OCI-LY1 (cell line): ENCODE measurements at regions not wholly inside any gene's neighbourhood (a gene's known extent, or its start where the extent isn't known, plus 50 kb on each side); places are given as distances from the start of the nearest gene placed in this dataset.

Source experiments
- H2AFZ ChIP-seq: fragments of 200-600 bp; sonication (generic), shearing (Covaris generic); 2 replicates; pipeline ENCODE4 v1.6.0; 2014; ENCODE audit warnings: antibody characterized with exemption, mild to moderate bottlenecking, low read length
- H3F3A ChIP-seq: fragments of 200-600 bp; sonication (generic), shearing (Covaris generic); 2 replicates; pipeline ENCODE4 v1.6.0; 2014; ENCODE audit warnings: mild to moderate bottlenecking, antibody characterized with exemption, low read length, moderate library complexity; ENCODE audit not compliant: insufficient read depth
- H3K27ac ChIP-seq: fragments of 200-600 bp; sonication (generic); 2 replicates; pipeline ENCODE4 v1.5.1; 2014; ENCODE audit warnings: low read length, mixed run types, mild to moderate bottlenecking, low read depth; ENCODE audit not compliant: poor library complexity, severe bottlenecking
- H3K27me3 ChIP-seq: fragments of 200-600 bp; sonication (generic); 2 replicates; pipeline ENCODE4 v1.6.0; 2014; ENCODE audit warnings: antibody characterized with exemption, mild to moderate bottlenecking, low read length, moderate library complexity; ENCODE audit not compliant: insufficient read depth
- H3K36me3 ChIP-seq: fragments of 200-600 bp; sonication (generic); 2 replicates; pipeline ENCODE4 v1.6.1; 2014; ENCODE audit warnings: mild to moderate bottlenecking, antibody characterized with exemption, low read length, moderate library complexity, mixed read lengths; ENCODE audit not compliant: insufficient read depth
- H3K4me1 ChIP-seq: fragments of 200-600 bp; sonication (generic); 2 replicates; pipeline ENCODE4 v1.5.1; 2014; ENCODE audit warnings: mild to moderate bottlenecking, low read length, moderate library complexity; ENCODE audit not compliant: insufficient read depth, severe bottlenecking
- H3K4me2 ChIP-seq: fragments of 200-600 bp; sonication (generic), shearing (Covaris generic); 2 replicates; pipeline ENCODE4 v1.6.1; 2014; ENCODE audit warnings: low read length
- H3K4me3 ChIP-seq: fragments of 200-600 bp; sonication (generic); 2 replicates; pipeline ENCODE4 v1.5.1; 2014; ENCODE audit warnings: low read length, low read depth, mild to moderate bottlenecking, mixed read lengths; ENCODE audit not compliant: poor library complexity, severe bottlenecking
- H3K79me2 ChIP-seq: fragments of 200-600 bp; shearing (Covaris generic); 2 replicates; pipeline ENCODE4 v1.6.1; 2016; ENCODE audit warnings: mixed run types, low read length, mixed read lengths; ENCODE audit not compliant: insufficient read depth
- H3K9ac ChIP-seq: fragments of 200-600 bp; sonication (generic), shearing (Covaris generic); 2 replicates; pipeline ENCODE4 v1.6.1; 2014; ENCODE audit warnings: mild to moderate bottlenecking, low read length, mixed read lengths
- H3K9me2 ChIP-seq: fragments of 200-600 bp; sonication (generic), shearing (Covaris generic); 2 replicates; pipeline ENCODE4 v1.6.1; 2014; ENCODE audit warnings: low read depth, mild to moderate bottlenecking, low read length, mixed read lengths
- H3K9me3 ChIP-seq: fragments of 200-600 bp; shearing (Covaris generic); 2 replicates; pipeline ENCODE4 v1.6.1; 2014; ENCODE audit warnings: low read length, mixed read lengths
- H4K20me1 ChIP-seq: fragments of 200-600 bp; sonication (generic), shearing (Covaris generic); 2 replicates; pipeline ENCODE4 v1.6.0; 2016; ENCODE audit warnings: mild to moderate bottlenecking, low read length; ENCODE audit not compliant: insufficient read depth
- CTCF ChIP-seq: fragments of 200-600 bp; sonication (generic), shearing (Covaris generic); IDR thresholded peaks from 2 replicates; pipeline ENCODE4 v1.5.1; 2017; ENCODE audit warnings: mild to moderate bottlenecking, antibody characterized with exemption, low read length, moderate library complexity, mixed read lengths
- EZH2 ChIP-seq: fragments of 200-600 bp; sonication (generic), shearing (Covaris generic); IDR thresholded peaks from 2 replicates; pipeline ENCODE4 v1.8.0; 2017; ENCODE audit warnings: borderline replicate concordance, mixed run types, mild to moderate bottlenecking, antibody characterized with exemption, low read length, moderate library complexity, mixed read lengths

- Histone ChIP-seq H3K9me3 (no peaks in the 10 kb centered on the region), H3K4me2 (no peak overlapping the region), H3K9me2 (no peaks in the 10 kb centered on the region), H3K27me3 (no peaks in the 10 kb centered on the region), H3K27ac (no peak overlapping the region), H3K79me2 (no peaks in the 10 kb centered on the region), H4K20me1 (no peaks in the 10 kb centered on the region), H3K4me3 (no peak overlapping the region), H3K36me3 (no peaks in the 10 kb centered on the region), H3K9ac (no peak overlapping the region), H3F3A (no peaks in the 10 kb centered on the region), H3K4me1 (no peaks in the 10 kb centered on the region), H2AFZ (no peak overlapping the region)
- no peak for TF ChIP-seq EZH2
- TF ChIP-seq CTCF: no peak
Measured at GRCh38 chr4:54572152-54572542, 85.6 kb upstream of the KIT start.

GRCh38 chr4:54574500-54574899, 83.3 kb upstream of the KIT start:
- no peak overlapping the region for H3K4me3 ChIP-seq
- no peaks in the 10 kb centered on the region for H4K20me1 ChIP-seq
- no peak overlapping the region for H2AFZ ChIP-seq
- H3K27me3 ChIP-seq: no peaks in the 10 kb centered on the region
- H3F3A ChIP-seq: no peaks in the 10 kb centered on the region
- no peaks in the 10 kb centered on the region for H3K9me3 ChIP-seq
- TF ChIP-seq CTCF (no peak), EZH2 (no peak)
- H3K79me2 ChIP-seq: no peaks in the 10 kb centered on the region
- H3K27ac ChIP-seq: no peak overlapping the region
- no peaks in the 10 kb centered on the region for H3K4me1 ChIP-seq
- no peaks in the 10 kb centered on the region for H3K9me2 ChIP-seq
- no peaks in the 10 kb centered on the region for H3K36me3 ChIP-seq
- no peak overlapping the region for H3K9ac ChIP-seq
- H3K4me2 ChIP-seq: no peak overlapping the region

GRCh38 chr4:54575919-54576318, 81.8 kb upstream of the KIT start:
- no peaks in the 10 kb centered on the region for H3K79me2 ChIP-seq
- no peak overlapping the region for H3K4me3 ChIP-seq
- H4K20me1 ChIP-seq: no peaks in the 10 kb centered on the region
- no peaks in the 10 kb centered on the region for H3K9me3 ChIP-seq
- H3K9me2 ChIP-seq: no peaks in the 10 kb centered on the region
- H3K4me2 ChIP-seq: no peak overlapping the region
- H3K4me1 ChIP-seq: no peaks in the 10 kb centered on the region
- no peak for TF ChIP-seq CTCF
- TF ChIP-seq EZH2: no peak
- no peak overlapping the region for H3K9ac ChIP-seq
- no peak overlapping the region for H2AFZ ChIP-seq
- H3K27me3 ChIP-seq: no peaks in the 10 kb centered on the region
- H3K27ac ChIP-seq: no peak overlapping the region
- no peaks in the 10 kb centered on the region for H3F3A ChIP-seq
- no peaks in the 10 kb centered on the region for H3K36me3 ChIP-seq
